GM12874 (cell line): ENCODE measurements at regions not wholly inside any gene's neighbourhood (a gene's known extent, or its start where the extent isn't known, plus 50 kb on each side); places are given as distances from the start of the nearest gene placed in this dataset.

Experiments used
- TF ChIP-seq, protein P1 (sequence below): IDR thresholded peaks from 2 replicates; pipeline ENCODE4 v1.5.1; 2011; ENCODE audit warnings: low read depth, mild to moderate bottlenecking, control low read depth, low read length, moderate library complexity; ENCODE audit not compliant: insufficient read depth

DNA sequence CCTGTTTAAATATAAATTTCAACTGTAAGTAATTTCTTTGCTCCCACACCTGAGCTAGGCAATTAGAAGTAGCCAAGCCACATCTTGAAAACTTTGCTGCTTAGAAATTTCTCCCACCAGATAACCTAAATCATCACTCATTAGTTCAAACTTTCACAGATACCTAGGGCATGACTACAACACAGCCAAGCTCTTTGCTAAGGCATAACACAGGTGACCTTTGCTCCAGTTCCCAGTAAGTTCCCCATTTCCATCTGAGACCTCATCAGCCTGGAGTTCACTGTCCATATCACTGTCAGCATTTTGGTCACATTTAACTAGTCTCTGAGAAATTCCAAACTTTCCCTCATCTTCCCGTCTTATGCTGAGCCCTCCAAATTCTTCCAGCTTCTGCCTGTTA is 79.8 kb upstream of the OPRM1 start:
- TF ChIP-seq, protein P1, sequence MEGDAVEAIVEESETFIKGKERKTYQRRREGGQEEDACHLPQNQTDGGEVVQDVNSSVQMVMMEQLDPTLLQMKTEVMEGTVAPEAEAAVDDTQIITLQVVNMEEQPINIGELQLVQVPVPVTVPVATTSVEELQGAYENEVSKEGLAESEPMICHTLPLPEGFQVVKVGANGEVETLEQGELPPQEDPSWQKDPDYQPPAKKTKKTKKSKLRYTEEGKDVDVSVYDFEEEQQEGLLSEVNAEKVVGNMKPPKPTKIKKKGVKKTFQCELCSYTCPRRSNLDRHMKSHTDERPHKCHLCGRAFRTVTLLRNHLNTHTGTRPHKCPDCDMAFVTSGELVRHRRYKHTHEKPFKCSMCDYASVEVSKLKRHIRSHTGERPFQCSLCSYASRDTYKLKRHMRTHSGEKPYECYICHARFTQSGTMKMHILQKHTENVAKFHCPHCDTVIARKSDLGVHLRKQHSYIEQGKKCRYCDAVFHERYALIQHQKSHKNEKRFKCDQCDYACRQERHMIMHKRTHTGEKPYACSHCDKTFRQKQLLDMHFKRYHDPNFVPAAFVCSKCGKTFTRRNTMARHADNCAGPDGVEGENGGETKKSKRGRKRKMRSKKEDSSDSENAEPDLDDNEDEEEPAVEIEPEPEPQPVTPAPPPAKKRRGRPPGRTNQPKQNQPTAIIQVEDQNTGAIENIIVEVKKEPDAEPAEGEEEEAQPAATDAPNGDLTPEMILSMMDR, result no peak

DNA sequence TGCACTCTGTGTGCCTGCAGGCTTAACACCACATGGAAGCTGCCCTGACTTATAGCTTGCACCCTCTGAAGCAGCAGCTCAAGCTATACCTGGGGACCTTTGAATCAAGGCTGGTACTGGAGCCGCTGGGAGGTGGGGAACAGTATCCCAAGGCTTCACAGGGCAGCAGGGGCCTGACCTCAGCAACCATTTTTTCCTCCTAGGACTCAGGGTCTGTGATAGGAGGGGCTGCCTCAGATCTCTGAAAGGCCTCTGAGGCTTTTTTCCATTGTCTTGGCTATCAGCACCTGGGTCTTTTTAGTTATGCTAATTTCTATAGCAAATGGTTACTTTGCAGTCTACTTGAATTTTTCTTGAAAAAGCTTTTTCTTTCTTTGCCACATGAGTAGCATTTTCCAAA is 80.2 kb upstream of the OPRM1 start:
- TF ChIP-seq, protein P1, result no peak

DNA sequence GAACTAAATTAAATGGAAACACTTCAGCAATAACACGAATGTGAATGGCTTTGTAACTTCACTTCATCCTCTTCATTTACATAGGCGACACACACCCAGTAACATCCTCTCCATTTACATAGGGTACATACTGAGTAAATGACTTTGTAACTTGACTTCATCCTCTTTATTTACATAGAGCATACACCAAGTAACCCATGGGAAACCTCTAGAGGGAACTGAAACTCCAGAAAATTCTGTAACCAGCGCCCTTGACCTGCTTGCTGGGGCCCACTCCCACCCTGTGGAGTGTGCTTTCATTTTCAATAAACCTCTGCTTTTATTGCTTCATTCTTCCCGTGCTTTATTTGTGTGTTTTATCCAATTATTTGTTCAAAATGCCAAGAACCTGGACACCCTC is 81.6 kb upstream of the OPRM1 start:
- TF ChIP-seq, protein P1, result no peak

DNA sequence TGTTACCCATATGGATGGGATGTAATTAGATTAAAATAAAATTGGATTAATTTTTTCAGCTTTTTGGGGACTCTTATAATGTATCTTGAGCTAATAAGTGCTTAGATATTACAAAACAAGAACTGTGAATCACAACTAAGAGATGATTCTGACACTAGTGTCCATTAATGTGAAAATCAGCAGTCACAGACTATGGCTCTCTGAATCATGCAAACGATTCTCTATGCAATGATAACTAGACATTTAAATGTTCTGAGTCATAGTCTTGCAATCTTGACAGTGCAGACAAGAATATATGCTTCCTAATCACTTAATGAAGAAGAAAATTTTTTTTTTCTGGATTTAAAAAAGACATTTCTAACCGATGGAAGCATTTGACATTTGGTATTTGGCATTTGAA is 82.2 kb upstream of the OPRM1 start:
- TF ChIP-seq, protein P1, result no peak

DNA sequence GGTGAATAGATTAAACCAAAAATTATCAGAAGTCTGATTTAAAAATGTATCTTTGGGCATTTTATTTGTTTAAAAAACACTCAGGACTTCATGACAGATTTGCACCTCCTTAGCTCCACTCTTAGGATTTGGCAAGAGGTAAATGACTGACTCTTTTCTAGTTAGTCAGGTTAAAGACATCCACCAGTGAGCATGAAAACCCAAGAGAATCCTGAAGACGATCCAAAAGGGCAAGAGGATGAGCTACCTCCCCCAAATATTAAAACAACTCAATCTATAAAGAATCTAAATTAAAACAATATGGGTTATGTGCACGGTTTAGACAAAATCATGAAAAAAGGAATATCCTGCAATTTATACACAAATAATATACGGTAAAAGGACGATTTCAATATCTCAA is 89.4 kb upstream of the OPRM1 start:
- TF ChIP-seq, protein P1, result no peak

DNA sequence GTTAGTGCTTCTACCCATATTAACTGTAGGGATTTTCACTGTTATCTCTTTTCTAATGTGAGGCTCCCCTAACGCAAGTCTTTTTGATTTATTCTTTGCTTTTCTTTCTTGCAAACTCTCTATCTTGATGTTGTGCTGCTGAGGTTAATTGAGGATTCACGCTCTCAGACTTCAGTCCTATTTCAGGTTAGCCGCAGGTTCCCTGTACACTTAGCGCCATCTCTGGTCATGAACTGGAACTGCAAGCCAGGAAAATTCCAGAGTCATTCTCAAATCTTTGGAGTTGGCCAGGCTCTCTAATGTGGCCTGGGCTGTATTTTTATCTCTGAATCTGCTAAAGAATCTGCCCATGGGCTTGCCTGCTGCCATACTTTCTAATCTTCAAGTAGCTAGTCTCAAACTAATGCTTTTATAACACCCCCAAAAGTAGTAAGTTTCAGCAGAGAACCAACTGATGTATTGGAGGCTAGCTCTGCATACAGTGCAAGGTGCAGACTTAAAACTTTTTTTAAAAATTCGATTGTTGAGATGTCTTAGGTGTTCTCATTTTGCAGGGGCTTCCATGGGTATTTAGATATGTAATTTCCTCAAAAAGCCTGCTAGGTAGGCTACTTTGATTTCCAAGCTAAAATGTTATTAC is 91.1 kb upstream of the OPRM1 start:
- TF ChIP-seq, protein P1, result peak; percentile 91

DNA sequence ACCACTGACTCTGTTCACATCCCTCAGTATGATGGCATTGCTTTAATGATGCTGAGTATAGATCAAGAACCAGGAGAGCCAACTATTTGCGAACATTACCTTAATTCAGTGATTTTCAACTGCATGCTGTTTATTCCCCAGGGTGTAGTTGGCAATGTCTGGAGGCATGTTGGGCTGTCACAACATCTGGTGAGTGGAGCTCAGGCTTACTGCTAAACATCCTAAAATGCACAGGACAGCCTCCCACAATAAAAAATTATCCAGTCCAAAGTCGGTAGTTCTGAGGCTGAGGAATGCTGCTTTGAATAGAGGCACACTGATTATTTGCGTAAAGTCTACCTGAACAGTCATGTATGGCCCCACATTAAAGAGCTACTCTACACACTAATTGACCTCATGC is 94.8 kb upstream of the OPRM1 start:
- TF ChIP-seq, protein P1, result no peak
